B cell (primary cell): ENCODE measurements at regions not wholly inside any gene's neighbourhood (a gene's known extent, or its start where the extent isn't known, plus 50 kb on each side); places are given as distances from the start of the nearest gene placed in this dataset.

Experiments used
- EZH2 ChIP-seq: IDR thresholded peaks from 2 replicates; pipeline ENCODE4 v1.6.1; 2012; ENCODE audit warnings: borderline replicate concordance, low read depth, mild to moderate bottlenecking, moderate library complexity, low read length; ENCODE audit not compliant: insufficient read depth, poor library complexity, severe bottlenecking
- TF ChIP-seq, protein P1 (sequence below): fragments of 200-600 bp; IDR thresholded peaks from one replicate; pipeline ENCODE4 v1.8.0; 2022; ENCODE audit warnings: antibody characterized with exemption, mild to moderate bottlenecking

DNA sequence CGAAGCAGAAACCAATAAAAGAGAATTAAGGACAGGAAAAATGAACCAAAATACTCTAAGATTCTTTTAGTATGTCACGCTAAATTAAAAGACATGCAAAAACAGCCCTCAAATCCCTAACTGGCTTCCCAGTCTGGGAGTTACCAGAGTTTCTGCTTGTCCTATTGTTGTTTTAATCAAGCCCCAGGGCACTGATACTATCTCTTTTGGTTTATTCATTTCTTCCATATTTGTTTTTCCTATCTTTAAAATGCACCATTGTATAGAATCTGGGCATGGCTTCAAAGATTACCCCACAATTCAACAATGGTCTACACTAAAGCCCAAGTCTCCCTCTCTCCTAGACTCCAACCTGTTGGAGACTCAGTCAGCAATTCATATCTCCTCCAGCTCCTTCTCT is 169.1 kb downstream of the MYLK4 start:
- TF ChIP-seq, protein P1, sequence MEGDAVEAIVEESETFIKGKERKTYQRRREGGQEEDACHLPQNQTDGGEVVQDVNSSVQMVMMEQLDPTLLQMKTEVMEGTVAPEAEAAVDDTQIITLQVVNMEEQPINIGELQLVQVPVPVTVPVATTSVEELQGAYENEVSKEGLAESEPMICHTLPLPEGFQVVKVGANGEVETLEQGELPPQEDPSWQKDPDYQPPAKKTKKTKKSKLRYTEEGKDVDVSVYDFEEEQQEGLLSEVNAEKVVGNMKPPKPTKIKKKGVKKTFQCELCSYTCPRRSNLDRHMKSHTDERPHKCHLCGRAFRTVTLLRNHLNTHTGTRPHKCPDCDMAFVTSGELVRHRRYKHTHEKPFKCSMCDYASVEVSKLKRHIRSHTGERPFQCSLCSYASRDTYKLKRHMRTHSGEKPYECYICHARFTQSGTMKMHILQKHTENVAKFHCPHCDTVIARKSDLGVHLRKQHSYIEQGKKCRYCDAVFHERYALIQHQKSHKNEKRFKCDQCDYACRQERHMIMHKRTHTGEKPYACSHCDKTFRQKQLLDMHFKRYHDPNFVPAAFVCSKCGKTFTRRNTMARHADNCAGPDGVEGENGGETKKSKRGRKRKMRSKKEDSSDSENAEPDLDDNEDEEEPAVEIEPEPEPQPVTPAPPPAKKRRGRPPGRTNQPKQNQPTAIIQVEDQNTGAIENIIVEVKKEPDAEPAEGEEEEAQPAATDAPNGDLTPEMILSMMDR, result no peak
- TF ChIP-seq EZH2, result no peak
